ENCODE measurements at regions not wholly inside any gene's neighbourhood (a gene's known extent, or its start where the extent isn't known, plus 50 kb on each side); places are given as distances from the start of the nearest gene placed in this dataset.

DNA sequence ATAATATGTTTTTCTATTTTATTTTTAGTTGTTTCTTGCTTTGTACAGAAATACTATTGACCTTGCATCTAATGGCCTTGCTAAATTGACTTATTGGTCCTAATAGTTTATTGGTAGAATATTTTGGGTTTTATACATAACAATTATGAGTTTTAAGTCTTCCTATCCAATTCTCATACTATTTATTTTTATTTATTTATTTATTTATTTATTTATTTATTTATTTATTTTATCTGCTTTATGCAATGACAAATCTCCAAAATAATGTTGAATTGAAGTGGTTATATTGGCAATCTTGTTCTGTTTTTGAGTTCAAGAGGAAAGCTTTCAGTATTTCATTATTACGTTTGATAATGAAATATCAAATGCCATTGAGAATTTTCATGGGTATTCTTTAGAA is 488.3 kb downstream of the CDH2 start:
- DNase-seq, result no peak

DNA sequence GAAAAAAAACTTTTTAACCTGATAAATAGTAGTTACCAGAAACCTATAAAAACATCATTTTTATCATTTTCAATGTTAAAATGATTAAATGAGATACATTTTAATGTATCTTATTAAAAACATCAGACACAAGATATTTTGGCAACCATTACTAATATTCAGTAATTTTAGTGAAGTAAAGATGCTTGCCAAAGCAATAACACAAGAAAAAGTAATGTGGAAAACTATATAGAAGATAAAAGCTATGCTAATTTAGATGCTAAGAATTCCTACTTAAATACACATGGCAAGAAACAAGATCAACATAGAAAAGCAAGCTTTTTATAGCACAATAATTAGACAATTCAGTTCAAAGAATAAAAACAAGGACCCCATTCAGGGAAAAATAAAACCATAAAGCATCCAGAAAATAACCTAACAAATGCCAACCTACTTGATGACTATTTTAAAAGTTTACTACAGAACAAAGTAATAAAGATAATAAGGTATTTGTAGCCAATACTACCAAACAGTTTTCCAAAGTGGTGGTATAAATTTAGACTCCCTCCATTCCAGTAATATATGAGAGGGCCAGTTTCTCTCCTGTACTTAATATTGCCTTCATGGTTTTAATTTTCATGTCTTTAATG is 489.5 kb downstream of the CDH2 start:
- DNase-seq, result no peak

DNA sequence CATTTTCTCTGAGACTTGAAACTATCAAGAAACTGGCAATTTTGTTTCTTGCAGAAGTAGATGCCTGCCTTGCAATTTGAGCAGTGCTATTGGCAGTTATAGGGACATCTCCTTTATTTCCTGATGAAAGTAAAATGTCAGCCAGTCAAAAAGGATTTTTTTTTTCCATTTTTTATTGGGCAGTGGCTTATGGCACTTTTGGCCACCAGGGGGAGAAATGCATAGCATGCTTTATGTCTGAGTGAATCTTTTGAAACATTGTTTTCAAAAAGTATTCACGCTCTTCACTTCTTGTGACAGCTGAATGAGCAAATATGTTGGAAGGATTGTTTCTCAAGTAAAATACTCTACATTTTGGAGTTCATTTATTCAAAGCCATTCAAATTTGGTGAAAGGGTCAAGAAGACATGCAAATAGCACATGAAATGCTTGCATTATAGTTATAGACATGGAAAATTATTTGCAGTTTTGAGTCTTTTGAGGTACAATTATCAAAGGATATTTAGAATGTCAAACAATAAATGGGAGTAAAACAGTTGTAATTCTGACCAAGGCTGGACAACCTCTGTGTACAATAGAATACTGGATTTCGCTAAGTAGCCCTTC is 491.0 kb downstream of the CDH2 start:
- peak; percentile 70 for DNase-seq

DNA sequence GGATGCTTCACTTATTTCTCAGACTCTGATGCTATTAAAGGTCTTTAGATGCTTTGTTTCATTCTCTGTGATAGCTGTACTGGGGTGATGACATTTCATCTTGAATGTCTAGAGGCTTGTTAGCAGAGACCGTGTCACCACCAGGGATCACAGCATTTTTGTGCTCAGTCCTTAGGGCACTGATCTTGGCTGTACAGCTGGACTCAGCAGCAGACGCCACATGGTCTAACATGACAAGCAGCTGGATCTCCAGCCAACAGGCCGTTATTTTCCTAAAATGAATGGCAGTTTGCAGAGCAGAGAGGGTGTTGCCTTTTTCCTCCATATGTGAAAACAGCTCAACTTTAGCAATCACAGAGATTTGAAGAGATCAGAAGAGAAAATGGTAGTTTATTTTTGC is 491.8 kb downstream of the CDH2 start:
- no peak for DNase-seq

DNA sequence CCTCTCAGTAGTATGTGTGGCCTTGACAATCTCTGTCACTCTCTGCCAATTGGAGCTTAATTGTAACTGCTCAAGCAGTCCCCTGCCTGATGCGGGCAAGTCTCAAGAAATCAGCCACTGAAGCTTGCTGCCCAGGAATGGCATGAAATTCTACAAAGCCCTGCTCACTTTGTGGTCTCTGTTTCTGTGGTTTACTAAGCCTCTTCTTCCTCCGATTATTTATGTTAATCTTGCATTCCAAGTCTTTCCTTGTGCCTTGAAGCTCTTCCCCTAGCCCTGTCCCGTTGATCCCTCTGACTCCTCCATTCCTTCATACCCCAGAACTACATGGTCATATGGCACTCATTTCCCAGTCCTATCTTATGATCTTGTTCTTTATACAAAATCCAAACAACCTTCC is 489.3 kb upstream of the CHST9 start:
- no peak for DNase-seq

DNA sequence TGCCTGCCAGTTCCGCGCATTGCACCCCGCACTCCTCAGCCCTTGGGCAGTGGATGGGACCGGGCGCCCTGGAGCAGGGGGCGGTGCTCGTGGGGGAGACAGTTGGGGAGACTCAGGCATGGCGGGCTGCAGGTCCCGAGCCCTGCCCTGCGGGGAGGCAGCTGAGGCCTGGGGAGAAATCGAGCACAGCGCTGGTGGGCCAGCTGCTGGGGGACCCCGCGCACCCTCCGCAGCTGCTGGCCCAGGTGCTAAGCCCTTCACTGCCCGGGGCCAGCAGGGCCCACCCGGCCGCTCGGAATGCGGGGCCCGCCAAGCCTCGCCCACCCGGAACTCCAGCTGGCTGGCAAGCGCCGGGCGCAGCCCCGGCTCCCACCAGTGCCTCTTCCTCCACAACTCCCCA is 488.8 kb upstream of the CHST9 start:
- DNase-seq, result no peak

DNA sequence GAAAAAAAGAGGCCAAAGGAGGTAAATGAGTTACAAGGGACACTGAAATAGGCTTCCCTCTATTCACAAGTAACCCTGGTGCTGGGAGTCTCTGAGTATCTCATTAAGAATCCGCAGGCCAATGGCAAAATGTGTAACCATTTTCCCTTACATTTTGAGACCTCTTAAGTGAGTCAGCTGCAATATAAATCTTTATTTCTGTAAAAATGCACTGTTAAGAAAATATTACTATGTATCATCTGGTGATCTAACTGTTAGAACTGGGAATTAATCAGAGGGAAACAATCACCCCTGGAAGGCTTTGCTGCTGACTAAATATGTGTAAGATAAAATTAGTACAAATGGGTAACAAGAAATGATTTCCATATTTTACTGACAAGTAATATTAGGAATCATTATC is 483.1 kb upstream of the CHST9 start:
- peak; percentile 66 for DNase-seq

DNA sequence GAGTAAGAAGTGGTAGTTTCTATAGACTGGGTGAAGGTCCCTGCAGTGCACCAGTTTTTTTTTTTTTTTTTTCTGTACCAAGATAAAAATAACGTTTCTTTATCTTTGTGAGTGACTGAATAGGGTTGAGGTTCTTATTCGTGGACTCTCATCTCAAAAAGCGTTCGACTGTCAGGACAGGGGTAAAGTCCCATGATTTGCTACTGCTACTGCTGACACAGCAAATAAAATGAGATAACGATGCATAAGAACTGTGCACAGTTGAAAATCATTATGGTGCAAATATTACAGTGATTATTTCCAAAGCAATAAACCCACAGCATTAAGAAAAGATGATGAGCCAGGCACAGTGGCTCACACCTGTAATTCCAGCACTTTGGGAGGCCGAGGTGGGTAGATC is 482.0 kb upstream of the CHST9 start:
- no peak for DNase-seq

DNA sequence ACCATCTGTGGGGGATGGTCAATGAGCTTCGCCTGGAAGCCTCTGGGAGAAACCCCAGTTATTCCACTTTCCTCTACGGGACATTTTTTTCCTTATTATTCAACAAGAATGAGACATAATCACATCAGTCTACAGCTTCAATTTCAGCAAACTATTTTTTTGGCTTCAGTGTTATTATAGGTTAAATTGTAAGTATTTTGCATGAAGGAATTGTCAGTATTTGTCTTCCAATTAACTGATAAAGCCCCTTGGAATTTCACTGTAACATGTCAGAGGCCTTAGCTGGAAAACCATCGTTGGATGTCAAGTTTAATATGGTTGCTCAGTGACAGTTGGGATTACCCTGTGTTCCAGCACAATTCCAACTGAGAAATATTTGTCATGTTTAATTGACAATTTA is 480.9 kb upstream of the CHST9 start:
- peak; percentile 71 for DNase-seq

DNA sequence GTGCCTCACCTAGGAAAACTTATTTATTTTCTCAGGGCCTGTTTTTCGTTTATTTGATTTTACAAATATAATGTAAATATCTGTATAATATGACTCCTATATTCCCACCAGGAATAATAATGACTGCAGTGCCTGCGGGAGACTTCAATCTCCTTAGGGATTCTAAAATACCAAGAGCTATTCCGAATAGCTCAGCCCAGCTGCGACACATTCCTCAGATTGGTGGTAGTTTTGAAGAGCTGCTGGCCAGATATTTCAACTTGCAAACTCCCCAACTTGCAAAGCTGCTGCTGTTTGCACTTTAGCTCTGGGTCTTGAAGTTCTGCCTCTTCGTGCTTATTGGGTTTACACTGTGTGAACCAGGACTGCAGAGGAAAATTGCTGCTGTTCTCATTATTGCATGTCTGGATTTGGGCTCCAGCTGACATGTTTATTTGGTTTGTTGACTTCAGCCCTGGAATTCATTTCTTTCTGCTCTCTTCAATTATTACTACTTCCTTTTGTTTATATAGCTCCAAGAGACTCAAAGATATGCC is 480.2 kb upstream of the CHST9 start:
- DNase-seq, result peak; percentile 67

DNA sequence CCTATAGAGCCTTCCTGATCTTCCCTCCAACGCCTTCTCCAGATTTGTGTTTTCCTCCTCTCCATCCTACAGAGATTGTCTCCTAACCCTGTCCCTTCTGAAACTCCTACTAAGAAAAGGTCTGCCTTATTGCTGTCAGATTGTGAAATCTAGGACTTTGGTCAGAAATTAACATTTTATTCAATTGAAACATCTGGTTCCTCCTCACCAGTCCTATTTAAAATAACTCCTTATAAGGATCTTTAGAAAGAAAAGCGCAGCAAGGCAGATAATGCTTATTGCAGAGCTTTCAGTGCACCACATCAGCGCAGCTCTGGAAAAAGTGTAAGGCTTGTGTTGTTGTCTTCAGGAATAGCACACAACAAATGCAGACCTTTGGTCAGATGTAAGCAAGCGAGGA is 477.8 kb upstream of the CHST9 start:
- DNase-seq, result no peak

DNA sequence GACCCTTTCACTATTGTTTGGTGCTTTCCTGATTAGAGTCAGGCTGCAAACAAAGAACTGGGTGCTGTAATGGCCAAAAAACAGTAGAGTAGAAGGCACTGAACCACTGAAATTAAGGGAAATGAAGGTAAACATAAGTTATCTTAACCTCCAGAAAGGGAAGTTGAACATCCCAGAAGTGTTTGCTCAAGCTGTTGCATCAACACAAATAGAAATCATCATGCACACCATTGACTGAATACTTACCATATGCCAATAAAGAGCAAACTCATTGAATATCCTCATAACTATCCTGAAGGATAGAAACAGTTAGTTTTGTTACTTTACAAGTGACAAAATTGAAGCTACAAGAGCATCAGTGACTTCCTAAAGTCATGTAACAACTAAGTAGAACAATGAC is 477.4 kb upstream of the CHST9 start:
- DNase-seq, result no peak

DNA sequence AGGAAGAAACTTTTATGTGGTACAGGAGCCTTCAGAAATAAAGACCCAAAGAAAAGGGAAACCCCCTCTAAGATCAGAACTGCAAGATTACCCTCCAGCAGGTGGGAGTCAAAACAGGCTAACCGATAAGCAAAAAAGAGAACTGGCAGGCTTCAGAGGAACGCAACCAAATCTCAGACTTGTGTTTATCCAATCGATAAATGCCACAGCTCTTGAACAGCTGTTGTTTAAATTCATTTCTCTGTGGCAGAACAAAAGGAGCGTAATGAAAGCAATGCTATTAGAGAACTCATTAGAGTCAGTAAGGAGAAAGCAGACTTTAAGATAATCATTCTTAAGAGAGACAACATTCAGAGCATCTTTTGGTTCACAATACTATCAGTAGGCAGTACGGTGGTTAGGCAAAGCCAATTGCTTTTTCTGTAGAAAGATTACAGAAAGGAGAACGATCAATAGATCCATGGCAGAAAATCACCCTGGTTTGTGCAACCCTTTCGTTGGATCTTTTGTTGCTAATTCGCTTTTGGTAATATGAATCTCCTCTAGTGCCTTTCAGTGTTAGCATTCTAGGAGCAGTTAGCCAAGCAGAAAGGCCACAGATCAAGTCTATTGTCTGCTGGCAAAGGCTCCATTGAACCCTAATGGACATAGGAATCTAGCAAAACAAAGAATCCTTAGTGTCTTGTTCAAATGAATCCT is 476.4 kb upstream of the CHST9 start:
- no peak for DNase-seq

DNA sequence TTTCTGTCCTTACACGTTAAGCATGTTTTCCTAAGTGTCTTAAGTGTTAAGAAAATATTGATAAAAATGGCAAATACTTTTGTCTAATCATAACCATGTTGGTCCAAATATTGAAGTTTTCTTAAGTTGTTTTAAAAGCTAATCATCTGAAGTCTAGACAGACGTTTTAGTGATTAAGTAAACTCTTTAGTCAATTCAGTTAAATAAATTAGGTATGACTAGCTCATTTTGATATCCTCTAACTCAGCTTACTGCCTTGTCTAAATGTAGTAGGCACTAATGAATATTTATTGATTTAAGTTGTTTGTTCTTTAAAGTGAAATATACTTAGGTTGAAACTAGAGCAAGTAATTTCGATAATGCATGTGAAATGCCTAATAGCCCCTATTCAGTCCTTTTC is 471.8 kb upstream of the CHST9 start:
- no peak for DNase-seq

DNA sequence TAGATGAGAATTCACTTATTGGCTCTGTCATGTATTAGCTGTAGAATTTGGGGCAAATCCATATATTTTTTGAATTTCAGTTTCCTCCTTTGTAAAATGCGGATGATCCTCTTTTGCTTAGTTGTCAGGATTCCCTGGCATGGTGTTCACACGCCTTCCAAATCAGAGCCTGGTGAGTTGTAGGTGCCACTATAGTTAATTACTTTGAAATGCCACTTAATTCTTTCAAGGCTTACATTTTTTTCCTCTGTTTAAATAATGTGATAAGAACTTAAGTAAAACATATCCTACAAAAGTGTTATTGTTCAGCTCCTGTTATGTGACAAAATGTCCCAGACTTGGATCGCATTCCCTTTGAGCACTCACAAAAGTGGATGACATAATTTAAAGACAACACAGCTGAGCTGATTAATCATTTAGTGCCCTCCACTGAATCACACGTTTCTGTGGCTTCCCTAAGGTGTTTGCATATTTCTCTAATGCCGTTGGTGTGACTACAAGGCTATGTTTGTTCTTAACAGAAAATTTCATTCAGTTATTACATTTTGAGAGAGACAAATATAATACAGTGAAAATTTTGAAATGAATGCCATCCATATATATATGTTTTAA is 471.2 kb upstream of the CHST9 start:
- peak; percentile 54 for DNase-seq

DNA sequence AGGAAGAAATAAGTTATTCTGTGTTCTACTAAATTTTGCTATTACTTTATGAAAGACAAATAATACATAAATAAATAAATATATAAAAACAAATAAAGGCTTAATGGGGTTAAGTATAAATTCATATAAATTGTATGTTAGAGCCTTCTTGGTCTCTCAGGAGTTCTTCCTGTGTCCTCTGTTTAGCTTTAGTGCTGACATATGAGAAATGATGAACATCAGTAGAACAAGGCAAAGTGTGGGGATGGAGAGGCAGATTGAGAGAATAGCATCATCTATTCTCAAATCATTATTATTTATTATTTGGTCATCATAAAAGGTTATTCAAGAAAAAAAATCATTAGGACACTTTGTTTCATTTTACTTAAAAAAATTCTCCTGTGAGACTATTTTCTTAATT is 468.1 kb upstream of the CHST9 start:
- DNase-seq, result no peak

DNA sequence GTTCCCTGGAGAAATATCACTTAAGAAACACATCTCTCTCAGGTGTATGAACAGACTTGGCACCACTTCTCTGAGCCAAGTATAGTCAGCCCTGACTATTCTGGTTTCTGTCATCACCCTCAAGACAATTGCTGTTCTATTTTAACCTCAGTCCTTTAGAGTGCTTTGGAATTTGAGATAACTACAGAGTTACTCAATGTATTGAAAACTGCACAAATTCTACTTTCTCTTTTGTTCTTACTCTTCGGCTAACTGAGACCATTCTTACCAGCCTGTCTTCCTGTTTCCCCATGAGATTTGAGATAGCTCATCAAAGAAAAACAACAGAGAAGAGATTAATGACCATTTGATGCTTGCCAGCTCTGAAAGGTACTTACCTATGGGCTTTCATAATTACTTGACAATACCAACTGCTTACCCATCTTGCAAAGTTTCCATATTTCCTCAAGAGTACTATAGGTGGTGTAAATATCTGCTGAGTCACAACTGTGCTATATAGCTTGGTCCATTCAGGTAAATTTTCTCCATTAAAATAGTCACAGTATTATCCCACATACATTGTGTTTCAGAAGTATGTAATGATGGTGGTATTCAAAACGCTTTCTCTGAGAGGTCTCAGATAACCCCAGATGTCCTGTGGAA is 467.5 kb upstream of the CHST9 start:
- no peak for DNase-seq

DNA sequence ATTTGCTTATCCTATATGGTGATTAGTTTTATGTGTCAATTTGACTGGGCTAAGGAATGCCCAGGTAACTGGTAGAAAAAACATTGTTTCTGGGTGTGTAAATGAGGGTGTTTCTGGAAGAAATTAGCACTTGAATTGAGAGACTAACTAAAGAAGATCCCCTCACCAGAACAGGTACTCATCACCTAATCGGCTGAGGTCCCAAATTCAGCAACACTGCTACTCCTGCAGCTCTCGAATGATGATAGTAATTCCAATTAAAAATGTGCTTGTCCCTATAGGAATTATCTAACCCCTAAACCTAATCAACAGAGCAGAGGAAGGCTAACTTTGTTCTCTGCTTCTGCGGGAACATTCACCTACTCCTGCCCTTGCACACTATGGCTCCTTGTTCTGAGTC is 464.5 kb upstream of the CHST9 start:
- no peak for DNase-seq

DNA sequence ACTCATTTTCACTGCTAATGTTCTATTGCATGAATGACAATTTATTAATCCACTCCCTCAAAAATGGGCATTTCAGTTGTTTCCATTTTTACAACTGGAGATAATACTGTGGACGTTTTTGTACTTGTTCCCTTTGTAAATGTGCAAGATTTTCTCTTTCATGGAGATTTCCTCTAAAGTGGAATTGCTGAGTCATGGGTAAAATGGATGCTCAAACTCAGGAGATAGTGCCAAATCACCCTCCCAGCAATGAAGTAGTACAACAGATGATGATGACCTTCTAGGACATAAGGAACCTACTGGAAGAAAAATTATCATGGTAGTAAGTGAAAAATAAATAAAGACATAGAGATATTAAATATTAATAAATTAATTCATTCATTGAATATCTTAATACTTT is 460.8 kb upstream of the CHST9 start:
- DNase-seq, result no peak

DNA sequence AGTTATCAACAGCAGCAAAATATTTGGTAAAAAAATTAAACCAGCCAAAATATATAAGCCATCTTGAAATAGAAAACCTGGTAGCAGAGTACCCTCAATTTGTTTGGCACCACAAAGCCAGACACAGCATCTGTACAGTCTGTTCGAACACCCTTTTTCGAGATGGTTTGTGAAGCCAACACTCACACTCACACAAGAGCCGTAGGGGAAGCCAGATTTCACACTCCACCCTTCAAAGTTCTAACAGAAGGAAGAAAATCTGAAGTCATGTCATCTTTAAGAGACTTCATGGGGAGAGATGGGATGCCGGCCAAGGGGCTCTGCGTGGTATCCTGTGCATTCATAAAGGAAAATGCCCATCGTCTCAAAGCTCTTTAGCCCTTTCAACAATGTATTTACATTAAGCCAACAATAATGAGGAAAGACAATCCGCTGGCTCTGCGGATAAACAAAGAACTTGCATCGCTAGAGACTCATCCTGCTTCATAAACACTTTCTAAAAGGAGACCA is 451.5 kb upstream of the CHST9 start:
- no peak for DNase-seq

DNA sequence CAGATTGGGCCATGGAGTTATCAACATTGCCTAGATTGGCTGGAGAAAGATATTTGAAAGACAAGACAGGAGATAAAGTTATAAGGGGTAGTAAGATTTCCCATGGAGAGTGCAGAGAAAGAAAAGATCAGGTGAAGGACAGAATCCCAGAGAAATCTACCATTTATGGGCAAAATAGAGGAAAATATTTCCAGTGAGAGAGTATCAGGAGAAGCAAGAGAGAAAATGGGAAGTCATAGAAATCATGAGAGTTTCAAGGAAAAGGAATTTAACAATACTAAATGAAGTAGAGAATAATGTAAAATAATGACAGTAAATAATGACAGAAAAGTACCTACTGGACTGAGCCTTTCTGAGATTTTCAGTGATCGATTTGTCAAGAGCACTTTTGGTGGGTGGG is 447.6 kb upstream of the CHST9 start:
- no peak for DNase-seq

DNA sequence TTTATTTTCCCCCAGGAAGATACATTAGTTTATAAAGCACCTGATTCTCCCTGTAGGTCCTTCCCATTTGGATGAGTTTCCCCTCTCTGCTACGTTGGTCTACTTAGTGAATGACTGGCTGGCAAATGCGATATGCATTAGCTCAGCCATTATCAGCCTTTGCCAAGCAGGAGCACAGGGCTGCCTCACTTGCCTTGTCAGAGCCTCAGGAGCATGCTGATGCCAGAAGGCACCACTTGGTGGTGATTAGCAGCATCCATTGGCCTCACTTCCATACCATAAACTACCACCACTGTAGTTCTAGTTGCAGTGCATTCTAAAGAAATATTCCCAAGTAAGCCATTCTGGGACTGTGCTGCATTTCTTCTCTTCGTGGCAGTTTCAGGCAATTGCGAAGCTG is 442.8 kb upstream of the CHST9 start:
- DNase-seq, result no peak
